ENCODE measurements at regions not wholly inside any gene's neighbourhood (a gene's known extent, or its start where the extent isn't known, plus 50 kb on each side); places are given as distances from the start of the nearest gene placed in this dataset.
"Not testable (repeated sequence)": the region's sequence is repeated elsewhere in the genome, so short reads cannot be mapped to it uniquely, and the experiment has no call there.

- in situ Hi-C loops (cut with HindIII; ENCODE audit: low pct_unique_long_range_greater_than_20kb, low sequenced_read_pairs); DNase-seq (ENCODE audit: low read depth, low spot score): not testable (repeated sequence)
Observed at GRCh38 chr21:13514308-13514707, 95.3 kb upstream of the POTED start.

DNA sequence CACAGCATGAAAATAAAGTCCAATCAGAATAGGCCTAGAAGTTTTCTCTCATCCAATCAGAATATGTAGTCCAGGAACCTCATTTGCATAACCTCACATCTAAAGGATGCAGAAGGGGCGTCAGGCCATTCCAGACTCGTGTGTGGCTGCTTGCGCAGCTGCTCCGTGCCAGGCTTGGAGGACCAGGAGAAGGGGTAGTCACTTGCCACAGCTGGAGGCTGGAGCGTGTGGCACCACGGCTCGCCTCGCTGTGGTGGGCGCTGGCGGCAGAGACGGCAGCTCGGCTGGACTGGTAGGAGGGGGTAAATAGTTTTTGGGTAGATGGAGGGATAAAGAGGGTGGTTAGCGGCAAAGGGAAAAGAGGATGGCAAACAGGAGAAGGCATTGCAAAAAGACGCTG lies 93.6 kb upstream of the POTED start:
- in situ Hi-C loops (cut with HindIII; ENCODE audit: low pct_unique_long_range_greater_than_20kb, low sequenced_read_pairs); DNase-seq (ENCODE audit: low read depth, low spot score): not testable (repeated sequence)

- DNase-seq (ENCODE audit: low read depth, low spot score); in situ Hi-C loops (cut with HindIII; ENCODE audit: low pct_unique_long_range_greater_than_20kb, low sequenced_read_pairs): not testable (repeated sequence)
Observed at GRCh38 chr21:13519971-13520370, 89.6 kb upstream of the POTED start.

- DNase-seq (ENCODE audit: low read depth, low spot score); in situ Hi-C loops (cut with HindIII; ENCODE audit: low pct_unique_long_range_greater_than_20kb, low sequenced_read_pairs): not testable (repeated sequence)
Observed at GRCh38 chr21:13525015-13525414, 84.6 kb upstream of the POTED start.

DNA sequence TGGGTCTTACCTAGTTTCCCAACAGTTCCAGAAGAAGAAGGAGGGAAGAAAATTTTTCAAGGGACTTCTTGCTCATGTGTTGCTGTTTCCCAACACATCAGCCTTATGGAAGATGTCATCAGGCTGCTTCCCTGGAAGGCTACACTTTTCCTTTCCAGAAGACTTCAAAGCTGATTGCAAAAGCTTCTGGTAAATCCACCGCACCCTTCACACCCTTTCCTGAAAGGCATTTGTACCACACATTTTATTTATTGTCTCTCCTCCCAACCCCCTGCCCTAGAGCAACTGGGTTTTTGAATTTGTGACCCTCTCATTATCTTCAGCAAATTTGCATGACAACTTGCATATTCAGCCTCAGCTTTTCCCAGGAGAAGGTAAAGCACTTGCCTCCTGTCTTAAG lies 80.5 kb upstream of the POTED start:
- DNase-seq (ENCODE audit: low read depth, low spot score); in situ Hi-C loops (cut with HindIII; ENCODE audit: low pct_unique_long_range_greater_than_20kb, low sequenced_read_pairs): not testable (repeated sequence)

DNA sequence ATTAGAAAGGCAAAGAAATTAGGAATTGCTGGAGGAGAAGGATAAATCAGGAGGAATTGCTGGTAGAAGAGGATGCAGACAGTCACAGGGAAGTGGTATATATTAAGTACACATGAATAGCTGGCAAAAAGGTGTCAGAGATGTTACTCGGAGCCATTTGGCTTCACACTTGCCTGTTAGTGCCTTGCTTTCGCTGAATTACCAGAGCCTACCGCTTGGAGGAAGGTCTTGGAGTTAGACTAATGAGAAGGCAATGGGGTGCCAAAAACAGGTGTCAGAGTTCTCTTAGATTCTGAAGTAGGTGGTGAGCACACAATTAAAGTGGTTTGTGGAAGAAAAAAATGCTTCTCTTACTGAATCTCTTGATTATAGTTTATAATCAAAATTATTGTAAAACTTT lies 79.9 kb upstream of the POTED start:
- in situ Hi-C loops (cut with HindIII; ENCODE audit: low pct_unique_long_range_greater_than_20kb, low sequenced_read_pairs) = not testable (repeated sequence)
- DNase-seq (ENCODE audit: low read depth, low spot score) = peak; percentile 3

- in situ Hi-C loops (cut with HindIII; ENCODE audit: low pct_unique_long_range_greater_than_20kb, low sequenced_read_pairs); DNase-seq (ENCODE audit: low read depth, low spot score): not testable (repeated sequence)
Observed at GRCh38 chr21:13530697-13531096, 78.9 kb upstream of the POTED start.

- DNase-seq (ENCODE audit: low read depth, low spot score); in situ Hi-C loops (cut with HindIII; ENCODE audit: low pct_unique_long_range_greater_than_20kb, low sequenced_read_pairs): not testable (repeated sequence)
Observed at GRCh38 chr21:13543482-13543881, 66.1 kb upstream of the POTED start.

DNA sequence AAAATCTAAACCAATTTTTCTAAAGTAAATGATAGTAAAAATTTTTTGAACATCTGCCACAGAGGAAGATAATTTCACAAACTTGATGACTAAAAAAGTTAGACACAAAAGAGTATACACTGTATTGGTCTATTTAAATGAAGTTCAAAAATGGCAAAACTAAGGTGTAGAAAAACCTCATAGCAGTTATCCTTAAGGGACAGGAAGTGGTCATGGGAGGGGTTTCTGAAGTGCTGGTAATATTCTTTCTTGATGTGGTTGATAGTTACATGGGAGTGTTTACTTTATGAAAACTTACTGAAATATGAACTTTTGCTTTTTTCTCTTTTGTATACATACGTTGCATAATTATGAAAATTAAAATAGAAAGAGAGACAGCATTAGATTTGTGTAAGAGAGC lies 64.1 kb upstream of the POTED start:
- DNase-seq (ENCODE audit: low read depth, low spot score); in situ Hi-C loops (cut with HindIII; ENCODE audit: low pct_unique_long_range_greater_than_20kb, low sequenced_read_pairs): not testable (repeated sequence)
